ENCODE measurements at regions not wholly inside any gene's neighbourhood (a gene's known extent, or its start where the extent isn't known, plus 50 kb on each side); places are given as distances from the start of the nearest gene placed in this dataset.

GRCh38 chr11:44426958-44427357 is 117.0 kb upstream of the ALX4 start:
- TF ChIP-seq CTCF (optimal IDR thresholded peaks at IDR 0.05 in 1 of 3, IDR thresholded peaks at IDR 0.05 in 1 of 3, conservative IDR thresholded peaks at IDR 0.05 in 1 of 3; ENCODE audit: extremely low read depth in 1 of 3, insufficient read depth in 2 of 3, low read length in 3 of 3) = no peak
- TF ChIP-seq EZH2 (IDR thresholded peaks at IDR 0.05; ENCODE audit: low read length) = no peak
